BLaER1 (cell line): ENCODE measurements at regions not wholly inside any gene's neighbourhood (a gene's known extent, or its start where the extent isn't known, plus 50 kb on each side); places are given as distances from the start of the nearest gene placed in this dataset.

Experiments
- H3K27ac ChIP-seq: shearing (Covaris generic); formaldehyde crosslinking; 2 replicates; pipeline ENCODE4 v1.8.1; 2022
- H3K27me3 ChIP-seq: shearing (Covaris generic); formaldehyde crosslinking; 2 replicates; pipeline ENCODE4 v1.8.1; 2022
- H3K36me3 ChIP-seq: shearing (Covaris generic); formaldehyde crosslinking; 2 replicates; pipeline ENCODE4 v1.8.1; 2022
- H3K4me1 ChIP-seq: shearing (Covaris generic); formaldehyde crosslinking; 2 replicates; pipeline ENCODE4 v1.8.1; 2022
- H3K4me2 ChIP-seq: shearing (Covaris generic); formaldehyde crosslinking; 2 replicates; pipeline ENCODE4 v1.8.1; 2022
- H3K4me3 ChIP-seq: shearing (Covaris generic); formaldehyde crosslinking; 2 replicates; pipeline ENCODE4 v1.8.1; 2022
- H3K9ac ChIP-seq: shearing (Covaris generic); formaldehyde crosslinking; 2 replicates; pipeline ENCODE4 v1.8.1; 2022
- H3K9me3 ChIP-seq: shearing (Covaris generic); formaldehyde crosslinking; 2 replicates; pipeline ENCODE4 v1.8.1; 2022
- H4K20me1 ChIP-seq: shearing (Covaris generic); formaldehyde crosslinking; 2 replicates; pipeline ENCODE4 v1.8.1; 2022
- Cebpa-rat ChIP-seq: shearing (Covaris generic); IDR thresholded peaks from 2 replicates; pipeline ENCODE4 v1.8.1; 2022

GRCh38 chr15:70257573-70258248 is 160.0 kb upstream of the TLE3 start:
- no peaks in the 10 kb centered on the region for H3K36me3 ChIP-seq
- no peak overlapping the region for H3K9ac ChIP-seq
- H3K27me3 ChIP-seq = peaks cover 2% of the 10 kb centered on the region; the same call in 1 of the 2 replicates
- H3K4me3 ChIP-seq = no peak overlapping the region
- no peak overlapping the region for H3K27ac ChIP-seq
- peaks cover 34% of the 10 kb centered on the region for H3K4me1 ChIP-seq
- peaks cover 4% of the 10 kb centered on the region; the same call in 1 of the 2 replicates for H4K20me1 ChIP-seq
- TF ChIP-seq Cebpa-rat = no peak
- H3K4me2 ChIP-seq = peak overlapping the region; percentile 90
- 0 out of 2 replicates have a peak, but pooled peaks cover 3% of the 10 kb centered on the region for H3K9me3 ChIP-seq

GRCh38 chr15:70257047-70257446 is 159.3 kb upstream of the TLE3 start:
- Histone ChIP-seq H3K27ac (no peak overlapping the region), H3K27me3 (peaks cover 7% of the 10 kb centered on the region; the same call in 1 of the 2 replicates), H3K4me3 (no peak overlapping the region), H4K20me1 (peaks cover 7% of the 10 kb centered on the region; the same call in 1 of the 2 replicates), H3K4me1 (peaks cover 40% of the 10 kb centered on the region), H3K36me3 (no peaks in the 10 kb centered on the region), H3K9me3 (0 out of 2 replicates have a peak, but pooled peaks cover 3% of the 10 kb centered on the region), H3K9ac (no peak overlapping the region), H3K4me2 (no peak overlapping the region)
- TF ChIP-seq Cebpa-rat = no peak

DNA sequence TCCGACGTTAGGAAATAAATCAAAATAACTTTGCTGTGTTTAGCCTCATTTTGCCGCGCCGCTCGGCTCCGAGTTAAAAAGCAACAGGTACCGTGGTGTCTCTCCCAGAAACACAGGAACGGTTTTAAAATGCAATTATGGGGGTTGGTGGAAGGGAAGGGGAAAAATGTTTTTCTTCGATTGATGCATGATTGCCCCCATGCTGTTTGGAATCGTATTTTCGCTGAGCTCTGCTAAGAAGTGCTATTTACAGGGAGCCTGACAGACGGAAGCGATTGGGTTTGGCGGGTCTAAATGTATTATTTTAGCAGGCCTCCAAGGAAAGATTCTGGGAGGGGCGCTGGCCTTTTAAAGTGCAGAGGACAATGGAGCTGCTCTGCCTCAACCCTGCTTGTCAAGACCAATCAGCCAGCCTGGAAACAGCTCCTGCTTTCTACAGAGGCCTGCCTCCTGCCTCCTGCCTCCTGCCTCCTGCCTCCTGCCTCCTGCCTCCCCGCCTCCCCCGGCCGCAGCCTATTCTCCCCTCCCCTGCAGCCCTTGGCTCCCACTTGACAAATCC is 156.7 kb upstream of the TLE3 start:
- Histone ChIP-seq H3K9ac (no peak overlapping the region), H3K27ac (no peak overlapping the region), H4K20me1 (peaks cover 27% of the 10 kb centered on the region; the same call in 1 of the 2 replicates), H3K4me2 (no peak overlapping the region), H3K27me3 (peaks cover 7% of the 10 kb centered on the region; the same call in 1 of the 2 replicates), H3K4me1 (peaks cover 55% of the 10 kb centered on the region), H3K36me3 (no peaks in the 10 kb centered on the region), H3K9me3 (0 out of 2 replicates have a peak, but pooled peaks cover 3% of the 10 kb centered on the region), H3K4me3 (no peak overlapping the region)
- no peak for TF ChIP-seq Cebpa-rat

DNA sequence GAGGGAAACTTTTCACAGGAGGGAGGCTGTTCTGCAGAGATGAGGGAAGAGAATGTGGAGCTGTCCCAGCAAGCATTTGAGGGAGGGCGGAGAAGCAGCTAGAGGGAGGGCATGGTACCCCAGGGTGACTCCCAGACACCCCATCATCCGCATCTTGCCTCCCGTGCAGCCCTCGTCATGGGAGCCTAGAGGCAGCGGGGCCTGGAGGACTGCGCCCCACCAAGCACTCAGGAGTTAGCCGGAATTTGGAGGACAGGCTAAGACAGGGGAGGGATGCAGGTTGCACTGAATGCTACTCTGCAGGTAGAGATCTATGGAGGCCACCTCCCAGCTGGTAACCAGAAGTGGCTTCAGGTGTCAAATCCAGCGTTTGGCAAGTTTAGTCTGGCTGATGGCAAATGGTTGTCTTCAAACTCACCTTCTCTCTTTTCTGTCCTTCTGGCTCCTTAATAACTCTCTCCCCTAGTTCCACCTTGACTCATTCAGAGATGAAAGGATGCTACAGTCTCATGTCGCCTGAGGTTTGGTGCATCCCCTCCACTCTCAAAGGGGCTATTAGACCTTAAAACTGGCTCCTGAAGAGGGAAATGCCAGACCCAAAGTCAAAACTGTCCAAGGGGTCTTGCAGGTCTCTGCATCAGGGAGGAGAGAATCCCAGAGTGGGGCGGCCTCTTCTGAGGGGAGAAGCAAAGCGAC is 155.9 kb upstream of the TLE3 start:
- TF ChIP-seq Cebpa-rat = no peak
- H3K4me2 ChIP-seq = no peak overlapping the region
- H3K36me3 ChIP-seq = no peaks in the 10 kb centered on the region
- peaks cover 27% of the 10 kb centered on the region; the same call in 1 of the 2 replicates for H4K20me1 ChIP-seq
- peaks cover 55% of the 10 kb centered on the region for H3K4me1 ChIP-seq
- H3K27ac ChIP-seq = no peak overlapping the region
- no peak overlapping the region for H3K9ac ChIP-seq
- H3K4me3 ChIP-seq = no peak overlapping the region
- H3K9me3 ChIP-seq = 0 out of 2 replicates have a peak, but pooled peaks cover 3% of the 10 kb centered on the region
- H3K27me3 ChIP-seq = peaks cover 7% of the 10 kb centered on the region; the same call in 1 of the 2 replicates

- H3K9ac ChIP-seq = no peak overlapping the region
- no peak for TF ChIP-seq Cebpa-rat
- H3K4me1 ChIP-seq = peaks cover 55% of the 10 kb centered on the region
- no peak overlapping the region for H3K4me3 ChIP-seq
- peaks cover 7% of the 10 kb centered on the region; the same call in 1 of the 2 replicates for H3K27me3 ChIP-seq
- no peak overlapping the region for H3K27ac ChIP-seq
- H4K20me1 ChIP-seq = peaks cover 29% of the 10 kb centered on the region; the same call in 1 of the 2 replicates
- 0 out of 2 replicates have a peak, but pooled peaks cover 3% of the 10 kb centered on the region for H3K9me3 ChIP-seq
- H3K4me2 ChIP-seq = no peak overlapping the region
- H3K36me3 ChIP-seq = no peaks in the 10 kb centered on the region
Observed at GRCh38 chr15:70252951-70253320, 155.2 kb upstream of the TLE3 start.

DNA sequence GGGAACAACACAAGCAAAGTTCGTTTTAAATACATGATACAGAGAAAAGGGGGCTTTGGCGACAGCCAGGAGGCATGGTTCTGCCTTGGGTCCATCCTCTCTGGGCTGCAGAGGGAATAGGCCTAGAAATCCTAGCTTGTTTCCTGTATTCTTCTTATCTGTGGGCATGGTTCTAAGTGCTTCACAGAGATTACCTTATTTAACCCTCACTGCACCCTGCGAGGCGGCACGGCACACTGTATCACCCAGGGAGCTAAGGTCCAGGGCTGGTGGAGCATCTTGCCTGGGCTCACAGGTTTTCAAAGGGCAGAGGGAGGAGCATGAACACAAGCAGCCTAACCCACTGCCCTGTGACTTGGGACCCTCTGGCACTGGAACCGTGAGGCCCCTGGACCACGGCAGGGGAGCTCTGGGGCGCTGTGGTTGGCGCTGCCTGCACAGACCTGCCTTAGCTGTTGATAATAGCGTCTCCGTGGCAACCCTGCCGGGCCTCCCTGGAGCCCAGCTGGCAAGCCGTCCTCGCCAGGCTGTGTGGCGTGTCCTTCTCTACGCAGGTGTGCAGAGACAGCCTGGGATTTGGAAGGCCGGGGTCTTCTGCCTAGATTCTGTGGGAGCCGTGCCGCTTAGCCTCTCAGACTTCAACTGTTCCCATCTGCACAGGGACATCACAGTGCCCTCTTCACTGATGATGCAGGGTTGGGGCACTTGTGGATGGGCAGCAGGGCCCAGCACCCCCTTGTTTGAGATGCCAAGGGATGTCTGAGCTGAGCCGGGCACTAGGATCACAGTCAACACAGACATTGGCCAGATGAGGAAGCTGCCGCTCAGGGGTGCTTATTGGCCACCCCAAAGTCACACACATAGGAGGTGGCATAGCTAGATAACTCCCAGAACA is 154.6 kb upstream of the TLE3 start:
- no peak overlapping the region for H3K4me3 ChIP-seq
- H3K4me1 ChIP-seq = peaks cover 53% of the 10 kb centered on the region
- H3K9me3 ChIP-seq = 0 out of 2 replicates have a peak, but pooled peaks cover 3% of the 10 kb centered on the region
- peak overlapping the region; percentile 29 for H3K4me2 ChIP-seq
- peaks cover 7% of the 10 kb centered on the region; the same call in 1 of the 2 replicates for H3K27me3 ChIP-seq
- H4K20me1 ChIP-seq = peaks cover 34% of the 10 kb centered on the region; the same call in 1 of the 2 replicates
- TF ChIP-seq Cebpa-rat = no peak
- H3K27ac ChIP-seq = no peak overlapping the region
- no peak overlapping the region for H3K9ac ChIP-seq
- no peaks in the 10 kb centered on the region for H3K36me3 ChIP-seq

GRCh38 chr15:70251246-70251990 is 153.7 kb upstream of the TLE3 start:
- Histone ChIP-seq H3K4me1 (peaks cover 60% of the 10 kb centered on the region), H3K4me2 (peak overlapping the region; percentile 65), H3K27me3 (peaks cover 7% of the 10 kb centered on the region; the same call in 1 of the 2 replicates), H3K9ac (no peak overlapping the region), H3K4me3 (no peak overlapping the region), H3K9me3 (no peaks in the 10 kb centered on the region), H4K20me1 (peaks cover 34% of the 10 kb centered on the region; the same call in 1 of the 2 replicates), H3K27ac (no peak overlapping the region), H3K36me3 (no peaks in the 10 kb centered on the region)
- no peak for TF ChIP-seq Cebpa-rat
